HG03196 (cell line): ENCODE measurements at regions not wholly inside any gene's neighbourhood (a gene's known extent, or its start where the extent isn't known, plus 50 kb on each side); places are given as distances from the start of the nearest gene placed in this dataset.

Experiments used
- ATAC-seq: cut with Tn5 transposase; IDR thresholded peaks from one replicate; pipeline ENCODE4 v1.9.1; 2021; ENCODE audit not compliant: unreplicated experiment

DNA sequence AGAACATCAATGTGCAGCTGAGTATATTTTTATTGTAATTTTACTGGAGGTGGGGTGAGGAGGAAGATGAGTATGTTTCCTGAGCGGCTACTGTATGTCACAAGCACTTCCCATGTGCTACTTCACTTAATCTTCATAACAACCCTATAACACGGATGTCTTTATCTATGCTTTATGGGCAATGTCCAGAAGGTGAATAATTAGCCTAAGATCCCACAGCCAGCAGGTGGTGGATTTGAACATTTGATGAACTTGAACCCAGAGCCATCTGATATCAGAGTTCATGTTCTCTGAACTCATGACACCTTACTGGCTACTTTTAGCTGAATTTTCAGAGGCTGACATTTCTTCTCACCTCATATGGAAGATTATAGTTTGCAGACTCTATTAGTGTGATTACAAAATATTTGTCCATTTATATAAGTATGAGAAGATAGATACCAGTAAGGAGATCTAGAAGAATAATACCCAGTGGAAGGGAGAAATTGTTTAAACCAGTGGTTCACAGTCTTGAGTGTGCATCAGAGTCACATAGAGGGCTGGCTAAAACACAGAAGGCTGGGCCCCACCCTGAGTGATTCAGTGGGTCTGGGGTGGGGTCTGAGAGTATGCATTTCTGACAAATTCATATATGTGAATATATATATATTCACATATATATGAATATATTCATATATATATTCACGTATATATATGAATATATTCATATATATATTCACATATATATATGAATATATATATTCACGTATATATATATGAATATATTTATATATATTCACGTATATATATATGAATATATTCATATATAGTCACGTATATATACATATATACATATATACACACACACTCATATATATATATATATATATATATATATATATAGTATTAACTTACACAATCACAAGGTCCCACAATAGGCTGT is 164.4 kb upstream of the NR3C1 start:
- no peak for ATAC-seq

DNA sequence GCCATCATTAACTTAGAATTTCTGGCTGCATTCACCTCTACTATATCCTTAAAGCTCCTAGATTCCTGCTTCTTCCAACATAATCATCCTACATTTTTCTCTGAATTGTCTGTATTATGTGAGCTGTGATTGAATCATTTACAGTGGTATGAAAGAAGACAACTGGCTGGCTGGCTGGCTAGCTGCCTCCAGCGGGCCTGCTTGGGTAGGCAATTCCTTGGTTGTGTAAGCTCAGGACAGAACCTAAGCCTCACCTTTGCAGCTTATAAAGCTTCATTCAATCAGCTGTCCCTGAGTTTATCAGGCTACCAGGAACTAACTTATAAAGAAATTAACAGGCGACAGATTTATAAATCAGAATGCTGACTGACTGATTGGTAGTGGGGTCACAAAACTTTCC is 162.7 kb upstream of the NR3C1 start:
- no peak for ATAC-seq

DNA sequence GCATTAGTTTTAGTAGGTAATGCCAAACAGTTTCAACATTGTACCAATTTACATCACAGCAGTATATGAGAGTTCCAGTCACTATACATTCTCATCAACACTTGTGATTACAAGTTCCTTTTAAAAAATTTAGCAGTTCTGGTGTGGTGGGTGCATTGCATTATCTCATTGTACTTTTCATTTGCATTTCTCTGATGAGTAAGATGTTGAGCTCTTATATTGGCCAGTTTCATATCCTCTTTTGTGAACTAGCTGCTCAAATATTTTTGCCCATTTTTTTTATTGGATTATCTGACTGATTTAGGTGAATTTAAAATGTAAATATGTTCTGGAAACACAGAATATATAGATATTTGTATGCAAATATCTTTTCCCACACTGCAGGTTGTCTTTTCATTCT is 160.9 kb upstream of the NR3C1 start:
- peak; percentile 95 for ATAC-seq

DNA sequence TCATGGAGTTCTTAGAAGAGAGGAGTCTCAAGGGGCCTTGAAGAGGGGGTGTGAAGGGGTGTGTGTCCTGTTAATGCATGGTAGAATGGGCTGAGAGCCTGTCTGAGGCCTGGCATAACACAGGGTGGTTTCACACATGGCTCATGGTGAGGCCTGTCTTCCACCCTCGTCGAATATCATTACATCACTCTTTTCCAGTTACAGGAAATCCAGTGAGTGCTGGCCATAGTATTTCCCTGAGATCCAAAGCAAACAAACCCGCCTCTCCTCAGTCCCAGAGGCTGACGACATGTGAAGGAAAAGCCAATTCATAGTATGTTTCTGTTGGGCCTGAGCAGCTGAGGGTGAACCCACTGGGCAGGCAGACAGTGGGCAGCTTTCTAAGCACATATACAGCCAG is 159.4 kb upstream of the NR3C1 start:
- no peak for ATAC-seq

DNA sequence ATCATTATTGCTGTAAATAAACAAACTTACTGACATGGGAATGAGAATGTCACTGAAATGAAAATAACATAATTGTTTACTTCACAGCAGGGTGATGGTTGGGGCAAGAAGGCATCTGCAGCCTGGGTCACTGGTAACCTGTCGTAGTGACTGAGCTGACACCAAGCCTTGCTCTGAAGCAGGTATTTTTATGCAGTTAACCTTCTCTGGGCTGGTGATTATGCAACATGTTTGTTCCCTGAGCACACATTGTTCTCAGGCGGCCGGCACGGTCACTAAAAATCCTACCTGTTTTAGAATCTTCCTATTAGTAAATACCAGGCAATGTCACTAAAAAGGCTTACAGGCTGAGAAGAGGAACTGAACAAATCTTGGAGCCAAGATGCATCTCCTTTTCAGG is 157.7 kb upstream of the NR3C1 start:
- ATAC-seq, result no peak

DNA sequence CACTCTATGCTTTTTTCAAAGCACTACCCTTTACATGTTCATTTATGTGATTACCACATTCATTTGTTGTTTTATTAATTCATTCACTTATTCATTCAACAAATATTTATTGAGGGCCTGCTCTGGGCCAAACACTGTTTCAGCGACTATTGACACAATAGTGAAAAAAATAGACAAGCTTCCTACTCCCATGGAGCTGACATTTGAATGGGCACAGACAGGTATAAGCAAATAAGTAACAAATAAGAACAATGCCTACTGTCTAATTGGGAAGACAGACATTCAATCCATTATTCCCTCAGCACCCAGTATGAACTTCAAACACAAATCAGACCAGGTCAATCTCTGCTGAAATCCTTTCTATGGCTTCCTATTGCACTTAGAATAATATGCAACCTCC is 156.9 kb upstream of the NR3C1 start:
- ATAC-seq, result no peak

DNA sequence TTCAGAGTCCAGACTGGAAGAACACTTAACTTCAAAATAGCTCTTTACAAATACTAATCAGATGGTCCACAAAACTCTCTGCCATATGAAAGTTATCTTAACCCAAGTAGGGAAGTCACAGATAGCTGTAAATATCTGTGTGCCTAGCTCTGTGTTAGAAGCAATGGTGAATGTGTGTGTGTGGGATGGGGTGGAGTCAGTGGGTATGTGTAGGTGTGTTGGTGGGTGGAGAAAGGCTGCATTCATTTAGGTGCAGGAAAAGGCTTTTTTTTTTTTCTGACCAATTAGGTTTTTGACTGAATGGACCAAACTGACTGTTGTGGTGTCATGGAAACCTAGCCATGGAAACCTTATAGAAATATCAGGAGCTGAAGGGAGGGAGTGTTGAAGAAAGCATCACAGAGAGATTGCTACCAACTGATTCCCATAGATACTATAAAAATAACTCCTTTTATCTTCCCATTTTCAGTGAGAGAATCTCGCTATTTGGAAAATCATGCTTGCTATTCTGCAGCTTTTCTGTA is 156.2 kb upstream of the NR3C1 start:
- no peak for ATAC-seq

DNA sequence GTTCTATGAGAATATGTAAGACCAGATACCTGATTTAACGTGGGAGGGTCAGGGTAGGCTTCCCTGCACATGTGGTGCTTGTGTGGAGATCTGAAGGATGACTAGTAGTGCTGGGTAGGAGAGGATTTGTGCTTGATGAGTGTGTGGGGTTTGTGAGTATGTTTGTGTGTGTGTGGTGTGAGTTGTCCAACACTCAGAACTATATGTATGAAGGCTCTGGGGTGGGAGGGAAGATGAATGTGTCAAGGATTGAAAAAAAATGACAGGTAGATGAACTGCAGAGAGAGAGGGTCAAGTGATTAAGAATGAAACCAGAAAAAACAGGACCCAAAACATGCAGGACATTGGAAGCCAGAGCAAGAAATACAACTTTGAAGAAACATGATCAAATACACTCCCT is 154.6 kb upstream of the NR3C1 start:
- no peak for ATAC-seq

DNA sequence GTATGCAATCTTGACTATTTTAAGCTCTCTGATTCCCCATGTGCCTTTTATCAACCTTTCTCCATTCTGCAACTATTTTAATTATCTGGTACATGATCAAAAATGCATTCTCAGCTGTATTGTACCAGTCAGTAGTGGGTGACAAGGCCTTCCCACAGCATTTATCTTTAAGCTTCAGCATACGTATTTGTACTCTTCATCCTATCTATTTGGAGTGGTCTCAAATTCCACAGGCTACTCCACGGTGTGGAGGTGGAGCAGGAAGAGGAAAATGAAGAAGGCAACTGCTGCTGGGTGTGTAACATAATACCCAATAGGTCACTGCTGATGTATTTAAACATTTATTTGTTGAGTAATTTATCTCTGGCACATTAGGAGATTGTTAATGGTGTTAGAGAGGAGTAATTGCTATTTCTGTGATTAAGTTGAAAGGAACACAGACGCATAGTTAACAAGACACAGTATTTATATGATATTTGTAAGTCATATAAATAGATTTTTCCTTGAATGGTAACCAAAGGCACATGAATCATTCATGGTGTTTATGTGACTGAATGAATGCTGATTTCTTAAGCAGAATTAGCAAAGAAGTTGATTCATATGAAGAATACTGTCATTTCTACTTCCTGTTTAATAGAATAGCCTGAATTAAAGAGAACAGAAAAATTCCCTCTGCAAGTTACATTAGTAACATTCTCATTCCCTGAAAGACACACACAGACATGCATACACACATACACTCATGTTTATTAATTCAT is 153.8 kb upstream of the NR3C1 start:
- ATAC-seq, result no peak

DNA sequence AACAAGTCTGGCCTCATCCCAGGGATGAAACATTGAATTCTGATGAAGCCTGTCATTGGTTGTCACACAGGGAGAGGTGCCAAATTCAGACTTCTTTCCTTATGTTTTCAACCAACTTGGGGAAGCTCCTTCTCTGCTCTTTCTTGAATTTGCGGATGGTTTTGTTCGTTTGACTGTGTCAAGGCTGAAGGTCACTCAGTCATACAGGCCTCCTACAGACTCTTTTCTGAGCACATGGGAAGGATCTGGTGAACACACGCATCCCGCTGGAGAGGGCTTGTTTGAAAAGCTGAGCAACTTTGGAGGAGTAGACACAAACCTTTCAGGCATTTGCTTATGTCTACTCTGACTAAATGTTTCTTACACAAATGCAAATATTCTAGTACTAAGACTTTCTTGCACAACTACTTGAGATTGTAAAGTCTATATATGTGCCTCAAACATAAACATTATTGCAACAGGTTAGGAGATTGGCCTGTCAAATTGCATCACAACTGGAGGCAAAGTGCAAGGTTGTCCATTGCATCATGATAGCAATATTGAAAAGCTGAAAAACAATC is 151.5 kb upstream of the NR3C1 start:
- ATAC-seq, result no peak

DNA sequence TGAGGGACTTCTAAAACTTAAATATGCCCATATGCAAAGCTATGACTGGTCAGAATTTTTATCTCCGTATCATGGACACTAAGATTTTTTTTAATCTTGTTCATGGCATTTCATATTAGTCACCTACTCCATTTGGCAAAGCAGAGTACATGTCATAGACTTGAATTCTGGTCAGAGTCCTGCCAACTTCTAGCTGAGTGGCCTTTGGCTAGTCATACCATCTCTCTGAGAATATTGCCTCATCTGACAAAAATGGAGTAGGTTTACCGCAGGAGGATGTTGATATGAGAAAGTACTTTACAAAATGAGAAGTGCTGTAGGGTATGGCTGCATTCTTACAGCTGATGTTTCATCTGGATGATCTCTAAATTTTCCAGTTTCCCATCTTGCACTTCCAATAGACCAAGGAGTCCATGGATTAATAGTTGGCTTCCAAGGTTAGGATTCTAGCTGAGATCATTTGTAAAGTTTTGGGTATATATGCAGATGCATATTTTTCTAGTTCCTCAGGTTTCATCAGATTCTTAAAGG is 150.8 kb upstream of the NR3C1 start:
- ATAC-seq, result no peak

DNA sequence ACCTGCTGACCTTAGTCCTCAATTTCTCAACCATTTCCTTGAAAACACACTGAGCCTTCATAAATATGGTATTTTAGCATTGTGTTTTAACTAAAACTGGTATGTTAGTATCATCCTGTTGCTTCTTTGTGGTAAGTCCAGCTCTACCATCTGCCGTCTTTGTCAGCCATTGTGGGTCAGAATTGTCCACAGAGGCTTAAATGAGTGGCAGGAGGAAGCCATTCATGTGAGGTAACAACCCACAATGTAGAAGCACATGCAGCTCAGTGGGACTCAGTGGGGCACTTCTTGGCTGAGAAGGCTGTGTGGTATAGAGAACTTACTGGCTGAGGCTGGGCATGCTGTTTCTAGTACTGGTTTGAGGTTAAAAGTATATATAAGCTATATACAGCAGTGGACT is 149.2 kb upstream of the NR3C1 start:
- no peak for ATAC-seq

DNA sequence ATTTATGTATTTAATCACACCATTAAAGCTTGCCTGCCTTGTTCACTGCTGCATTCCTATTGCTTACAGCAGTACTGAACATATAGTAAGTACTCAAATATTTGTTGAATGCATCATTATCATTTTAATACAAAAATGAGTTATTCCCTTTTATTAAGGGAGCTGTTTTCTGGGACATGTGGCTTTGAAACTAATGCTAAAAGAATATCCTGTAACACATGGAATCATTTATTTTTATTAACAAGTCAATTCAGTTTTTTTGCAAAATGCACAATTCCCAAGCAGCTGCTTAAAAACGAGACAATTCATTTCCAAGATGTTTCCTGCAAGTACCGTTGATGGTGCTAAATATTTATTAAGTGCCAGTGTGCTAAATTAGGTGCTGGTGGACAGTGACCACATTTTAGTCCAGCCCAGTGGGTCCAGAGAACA is 148.3 kb upstream of the NR3C1 start:
- no peak for ATAC-seq

DNA sequence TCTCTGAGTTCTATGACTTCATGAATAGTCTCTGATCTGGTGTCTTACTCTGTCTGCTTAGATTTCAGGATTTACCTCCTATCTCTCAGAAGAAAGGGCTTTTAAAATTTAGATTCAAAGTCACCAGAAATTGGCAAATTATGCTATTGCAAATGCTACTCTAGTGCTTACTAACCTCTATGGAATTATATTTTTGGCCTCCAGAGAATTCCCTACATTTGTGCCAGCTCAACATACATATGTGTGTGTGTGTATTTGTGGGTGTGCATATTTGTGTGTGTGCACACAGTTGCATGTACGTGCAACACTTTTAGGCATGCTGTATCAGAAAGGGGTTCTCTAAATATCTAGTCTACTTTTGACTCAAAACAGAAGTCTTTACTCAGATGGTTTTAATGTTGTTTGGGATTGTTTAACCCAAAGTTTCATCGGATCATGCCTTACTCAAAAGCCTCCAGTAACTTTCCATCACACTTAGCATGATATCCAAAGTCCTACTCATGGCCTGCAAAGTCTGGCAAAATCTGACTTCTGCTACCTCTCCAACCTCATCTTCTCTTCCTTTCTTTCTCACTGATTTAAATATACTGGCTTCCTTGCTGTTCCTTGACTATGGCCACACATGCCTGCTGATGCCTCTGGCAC is 147.6 kb upstream of the NR3C1 start:
- no peak for ATAC-seq

DNA sequence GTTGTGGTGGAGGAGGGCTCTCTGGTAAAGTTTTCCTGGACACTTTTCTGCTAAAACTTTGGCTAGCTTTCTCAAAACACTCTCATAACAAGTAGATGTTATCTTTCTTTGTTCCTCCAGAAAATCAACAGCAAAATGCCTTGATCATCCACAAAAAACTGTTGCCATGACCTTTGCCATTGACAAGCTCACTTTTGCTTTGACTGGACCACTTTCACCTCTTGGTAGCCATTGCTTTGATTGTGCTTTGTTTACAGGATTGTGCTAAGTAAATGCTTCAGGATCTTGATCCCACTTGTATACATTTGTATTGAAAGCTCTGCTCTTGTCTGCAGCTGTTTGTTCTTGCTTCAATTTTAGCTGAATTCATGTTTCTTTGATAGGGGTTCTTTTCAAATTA is 143.9 kb upstream of the NR3C1 start:
- no peak for ATAC-seq

DNA sequence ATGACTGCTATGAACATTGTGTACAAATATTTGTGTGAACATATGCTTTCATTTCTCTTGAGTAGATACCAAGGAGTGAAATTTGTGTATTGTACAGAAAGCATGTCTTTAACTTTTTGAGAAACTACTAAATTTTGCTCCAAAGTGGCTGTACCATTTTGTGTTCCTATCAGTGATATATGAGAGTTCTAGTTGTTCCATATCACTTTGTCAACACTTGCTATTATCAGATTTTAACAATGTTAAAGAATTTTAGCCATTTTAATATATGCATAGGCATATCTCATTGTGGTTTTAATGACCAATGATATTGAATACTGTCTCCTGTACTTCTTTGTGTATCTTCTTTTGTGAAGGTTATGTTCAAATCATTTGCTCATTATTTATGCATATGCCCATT is 142.9 kb upstream of the NR3C1 start:
- no peak for ATAC-seq

DNA sequence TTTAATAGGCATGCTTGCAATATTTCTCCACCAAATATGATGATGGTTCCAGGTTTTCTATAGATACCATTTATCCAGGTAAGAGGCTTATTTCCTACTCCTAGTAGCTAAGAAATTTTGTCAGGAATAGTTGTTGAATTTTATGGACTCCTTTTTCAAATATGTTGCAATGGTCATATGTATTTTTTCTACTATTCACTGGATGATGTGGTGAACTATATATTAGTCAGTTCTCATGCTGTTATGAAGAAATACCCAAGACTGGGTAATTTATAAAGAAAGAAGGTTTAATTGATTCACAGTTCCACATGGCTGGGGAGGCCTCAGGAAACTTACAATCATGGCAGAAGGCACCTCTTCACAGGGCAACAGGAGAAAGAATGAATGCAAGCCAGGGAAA is 141.1 kb upstream of the NR3C1 start:
- no peak for ATAC-seq

DNA sequence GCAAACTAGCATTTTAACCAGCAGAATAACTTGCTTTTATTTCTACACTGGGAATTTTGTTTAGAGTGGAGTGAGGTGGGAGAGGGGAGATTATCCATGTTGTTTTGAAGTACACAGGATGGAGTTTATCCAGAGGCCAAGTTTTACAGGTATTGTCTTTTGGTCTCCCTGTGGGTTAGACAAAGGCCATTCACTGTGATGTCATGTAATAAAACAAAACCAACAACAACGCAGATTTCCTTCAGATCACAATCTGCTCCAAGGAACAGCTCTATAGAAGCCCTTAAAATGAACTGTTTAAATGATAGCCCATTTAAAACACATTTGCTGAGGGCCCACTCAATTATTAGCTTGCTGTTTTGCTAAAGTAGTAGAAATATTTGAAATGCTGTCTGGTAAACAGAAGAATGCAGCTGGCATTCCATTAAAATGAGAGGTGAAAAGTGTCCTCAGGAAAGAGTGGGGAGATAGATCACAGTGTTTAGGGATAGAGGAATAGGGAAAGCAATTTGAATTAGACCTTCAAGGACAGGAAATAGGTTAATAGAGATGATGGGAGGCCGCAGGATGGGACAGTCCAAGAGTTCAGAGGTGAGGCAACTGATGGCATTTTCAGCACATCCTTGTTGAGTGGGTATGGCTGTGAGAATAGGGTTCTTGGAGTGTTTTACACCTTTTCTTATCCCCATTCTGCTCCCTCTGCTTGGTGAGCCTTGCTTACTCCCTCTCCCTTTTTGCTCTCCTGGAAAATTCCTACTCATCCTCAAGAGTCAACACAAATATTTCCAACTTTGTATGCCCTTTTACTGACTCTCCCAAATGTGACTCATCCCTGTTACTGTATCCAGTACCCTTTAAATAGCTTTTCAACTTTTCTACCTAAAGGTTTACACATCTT is 140.1 kb upstream of the NR3C1 start:
- no peak for ATAC-seq

DNA sequence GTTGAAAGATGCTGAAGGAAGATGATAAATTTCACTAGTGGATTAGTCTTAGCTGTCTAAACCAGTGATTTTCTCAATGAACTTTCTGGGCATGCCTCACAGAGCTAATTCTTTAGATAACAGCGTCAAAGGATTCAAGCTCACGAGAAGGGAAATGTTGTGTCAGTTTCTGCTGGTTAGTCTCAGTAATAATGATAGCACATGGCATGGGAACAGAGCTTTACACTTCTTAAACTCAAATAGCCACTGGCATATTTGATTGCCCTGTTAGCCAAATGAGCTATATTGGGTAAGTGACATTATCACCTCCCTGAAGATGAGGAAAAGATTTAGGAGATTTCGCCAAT is 139.3 kb upstream of the NR3C1 start:
- no peak for ATAC-seq
